Tibial nerve (tissue), 4 donors: ENCODE measurements at regions not wholly inside any gene's neighbourhood (a gene's known extent, or its start where the extent isn't known, plus 50 kb on each side); places are given as distances from the start of the nearest gene placed in this dataset.

ENCODE experiments used
- CTCF ChIP-seq, 5 experiments: fragments of 200-600 bp in 3 of 5; fragments of 450-650 bp in 2 of 5; sonication (generic) in 3 of 5; IDR thresholded peaks; one replicate each; pipeline ENCODE4 v1.5.1; 2016 to 2019; ENCODE audit warnings: antibody characterized with exemption in 5 of 5, mild to moderate bottlenecking in 3 of 5, moderate library complexity in 2 of 5
- EP300 ChIP-seq, 2 donors: sonication (generic); formaldehyde crosslinking; IDR thresholded peaks; one replicate each; pipeline ENCODE4 v1.6.1; 2017; ENCODE audit warnings: antibody characterized with exemption in 2 of 2, mild to moderate bottlenecking in 1 of 2
- POLR2A ChIP-seq, 2 donors: fragments of 450-650 bp; IDR thresholded peaks; one replicate each; pipeline ENCODE4 v1.6.1; 2017; ENCODE audit warnings: antibody characterized with exemption in 2 of 2, mild to moderate bottlenecking in 2 of 2, moderate library complexity in 2 of 2

GRCh38 chr17:70454908-70455307 lies 285.6 kb downstream of the KCNJ2 start:
- TF ChIP-seq CTCF (IDR thresholded peaks at IDR 0.05) (no peak), POLR2A (IDR thresholded peaks at IDR 0.05) (no peak), EP300 (IDR thresholded peaks at IDR 0.05) (no peak)
